HG03066 (cell line): ENCODE measurements at regions not wholly inside any gene's neighbourhood (a gene's known extent, or its start where the extent isn't known, plus 50 kb on each side); places are given as distances from the start of the nearest gene placed in this dataset.
"Not testable (repeated sequence)": the region's sequence is repeated elsewhere in the genome, so short reads cannot be mapped to it uniquely, and the experiment has no call there.

Experiments used
- ATAC-seq: cut with Tn5 transposase; IDR thresholded peaks from one replicate; pipeline ENCODE4 v1.9.1; 2021; ENCODE audit warnings: low read depth; ENCODE audit not compliant: unreplicated experiment

- no peak for ATAC-seq
These were observed 94.9 kb downstream of the LYZL2 start for GRCh38 chr10:30534465-30535144.

DNA sequence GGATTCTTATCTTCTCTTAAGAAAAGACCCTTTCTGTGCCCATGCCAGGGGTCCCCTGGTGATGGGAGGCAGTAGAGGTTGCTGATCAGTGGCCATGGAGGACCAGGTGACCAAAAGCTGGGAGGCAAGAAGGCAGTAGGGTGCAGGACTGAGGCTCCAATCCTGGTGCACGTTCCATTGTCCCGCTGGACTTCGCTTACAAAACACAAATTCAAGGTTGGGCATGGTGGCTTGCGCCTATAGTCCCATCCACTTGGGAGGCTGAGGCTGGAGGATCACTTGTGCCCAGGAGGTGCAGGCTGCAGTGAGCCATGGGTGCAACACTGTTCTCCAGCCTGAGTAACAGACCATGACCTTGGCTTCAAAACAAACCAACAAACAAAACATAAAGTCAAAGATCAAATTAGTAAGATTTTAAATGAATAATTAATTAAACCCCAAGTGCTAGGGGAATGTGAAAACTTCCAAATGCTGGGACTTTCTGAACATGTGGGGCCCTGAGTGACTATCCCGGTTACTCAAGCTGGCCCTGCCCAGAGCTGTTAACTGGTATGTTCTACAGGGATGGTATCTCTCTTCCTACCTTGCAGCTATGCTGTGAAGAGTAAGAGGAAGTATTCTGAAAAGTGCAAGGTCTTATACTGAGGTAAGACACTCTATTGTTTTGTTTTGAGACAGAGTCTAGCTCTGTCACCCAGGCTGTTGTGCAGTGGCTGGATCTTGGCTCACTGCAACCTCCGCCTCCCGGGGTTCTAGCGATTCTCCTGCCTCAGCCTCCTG is 97.6 kb downstream of the LYZL2 start:
- no peak for ATAC-seq

GRCh38 chr10:30529373-30529998 is 95.5 kb downstream of the MAP3K8 start:
- ATAC-seq: peak; percentile 59

GRCh38 chr10:30528429-30528786 is 94.4 kb downstream of the MAP3K8 start:
- no peak for ATAC-seq

DNA sequence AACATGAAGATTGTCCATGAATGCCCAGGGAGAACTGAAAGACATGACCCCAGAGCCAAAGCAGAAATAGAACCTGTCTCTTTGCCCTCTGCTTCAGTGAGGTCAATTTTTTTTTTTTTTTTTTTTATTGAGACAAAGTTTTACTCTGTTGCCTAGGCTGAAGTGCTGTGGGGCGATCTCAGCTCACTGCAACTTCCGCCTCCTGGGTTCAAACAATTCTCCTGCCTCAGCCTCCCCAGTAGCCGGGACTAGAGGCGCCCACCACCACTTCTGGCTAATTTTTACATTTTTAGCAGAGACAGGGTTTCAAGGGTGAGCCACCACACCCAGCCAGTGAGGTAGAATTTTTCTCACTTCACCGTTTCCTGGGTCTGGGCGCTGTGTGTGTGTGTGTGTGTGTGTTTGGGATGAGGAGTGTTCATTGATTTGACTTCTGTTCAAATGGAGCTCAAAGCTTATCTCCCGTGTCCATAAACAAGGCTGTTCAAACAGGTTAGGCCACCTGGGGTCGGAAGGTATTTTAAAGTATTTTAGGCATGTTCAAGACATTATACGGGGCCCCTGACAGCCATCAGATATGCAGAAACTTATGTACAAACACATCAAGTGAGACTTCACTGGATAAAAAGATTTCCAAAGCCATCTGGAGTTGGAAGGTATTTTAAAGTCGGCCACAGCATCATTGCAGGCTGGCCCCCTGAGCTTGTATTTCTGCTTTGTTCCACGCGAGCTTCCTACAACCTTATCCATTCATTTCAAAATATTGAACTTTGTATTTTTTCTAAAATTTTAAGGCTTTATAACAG is 93.8 kb downstream of the MAP3K8 start:
- ATAC-seq: no peak

DNA sequence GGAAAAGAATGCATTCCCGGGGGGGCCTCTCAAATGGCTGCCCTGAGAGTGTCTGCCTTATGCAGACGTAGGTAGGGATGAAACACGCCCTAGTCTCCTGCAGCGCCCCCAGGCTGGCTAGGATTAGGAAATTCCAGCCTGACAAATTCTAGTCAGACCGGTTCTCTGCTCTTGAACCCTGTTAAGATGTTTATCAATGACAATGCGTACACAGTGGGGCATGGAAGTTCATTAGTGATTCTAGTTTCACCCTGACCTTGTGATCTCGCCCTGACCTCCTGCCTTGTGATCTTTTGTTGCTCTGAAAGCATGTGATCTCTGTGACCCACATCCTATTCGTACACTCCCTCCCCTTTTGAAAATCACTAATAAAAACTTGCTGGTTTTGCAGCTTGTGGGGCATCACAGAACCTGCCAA is 88.7 kb downstream of the MAP3K8 start:
- ATAC-seq: not testable (repeated sequence)

GRCh38 chr10:30518907-30519306 is 84.9 kb downstream of the MAP3K8 start:
- no peak for ATAC-seq
